PFSK-1 (cell line): ENCODE measurements at regions not wholly inside any gene's neighbourhood (a gene's known extent, or its start where the extent isn't known, plus 50 kb on each side); places are given as distances from the start of the nearest gene placed in this dataset.

Experiments
- POLR2AphosphoS5 ChIP-seq: IDR thresholded peaks from 2 replicates; pipeline ENCODE4 v1.6.1; 2012; ENCODE audit warnings: low read depth, mild to moderate bottlenecking, control low read depth, low read length, moderate library complexity
- TAF1 ChIP-seq: IDR thresholded peaks from 2 replicates; pipeline ENCODE4 v1.6.1; 2012; ENCODE audit warnings: low read length, control low read depth, borderline replicate concordance; ENCODE audit not compliant: insufficient read depth

- TF ChIP-seq TAF1 (no peak), POLR2AphosphoS5 (no peak)
Observed at GRCh38 chr7:106520962-106521514, 139.9 kb downstream of the CCDC71L start.
